ENCODE measurements at regions not wholly inside any gene's neighbourhood (a gene's known extent, or its start where the extent isn't known, plus 50 kb on each side); places are given as distances from the start of the nearest gene placed in this dataset.
"Not testable (repeated sequence)": the region's sequence is repeated elsewhere in the genome, so short reads cannot be mapped to it uniquely, and the experiment has no call there.

DNA sequence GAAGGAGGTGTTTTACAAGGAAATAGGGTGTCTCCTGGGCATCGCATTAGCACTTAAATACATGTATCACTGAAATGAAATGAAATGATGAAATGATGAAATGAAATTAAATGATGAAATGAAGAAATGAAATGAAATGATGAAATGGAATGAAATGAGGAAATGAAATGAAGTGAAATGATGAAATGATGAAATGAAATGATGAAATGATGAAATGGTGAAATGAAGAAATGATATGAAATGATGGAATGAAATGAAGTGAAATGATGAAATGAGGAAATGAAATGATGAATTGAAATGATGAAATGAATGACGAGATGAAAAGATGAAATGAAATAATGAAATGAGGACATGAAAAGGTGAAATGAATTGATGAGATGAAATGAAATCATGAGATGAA is 314.6 kb downstream of the TP53TG3F start:
- DNase-seq; H3K27ac ChIP-seq; H3K4me3 ChIP-seq; H3K36me3 ChIP-seq (replicated peaks in 1 of 2); intact Hi-C loops (cut with DNase I); H3K27me3 ChIP-seq; H3K4me1 ChIP-seq (replicated peaks in 1 of 2); H3K9me3 ChIP-seq (replicated peaks in 1 of 3): not testable (repeated sequence)
- 63 to 74% (median 73%) methylated on average over 2 of the region's 2 CpGs for WGBS, 4 donors

DNA sequence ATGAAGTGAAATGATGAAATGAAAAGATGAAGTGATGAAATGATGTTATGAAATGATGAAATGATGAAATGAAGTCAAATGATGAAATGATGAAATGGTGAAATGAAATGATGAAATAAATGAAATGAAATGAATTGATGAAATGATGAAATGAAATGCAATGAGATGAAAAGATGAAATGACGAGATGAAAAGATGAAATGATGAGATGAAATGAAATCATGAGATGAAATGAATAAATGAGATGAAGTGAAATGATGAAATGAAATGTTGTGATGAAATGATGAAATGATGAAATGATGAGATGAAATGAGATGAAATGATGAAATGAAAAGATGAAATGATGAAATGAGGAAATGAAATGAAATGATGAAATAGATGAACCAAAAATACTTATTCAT is 315.3 kb downstream of the TP53TG3F start:
- H3K27ac ChIP-seq; intact Hi-C loops (cut with DNase I); H3K27me3 ChIP-seq; H3K9me3 ChIP-seq (replicated peaks in 1 of 3); H3K4me1 ChIP-seq (replicated peaks in 1 of 2); DNase-seq; H3K36me3 ChIP-seq (replicated peaks in 1 of 2); H3K4me3 ChIP-seq: not testable (repeated sequence)
- WGBS, 4 donors: 56 to 67% (median 58%) methylated on average over 1 of the region's 1 CpG

- H3K4me3 ChIP-seq; DNase-seq; H3K36me3 ChIP-seq (replicated peaks in 1 of 2); intact Hi-C loops (cut with DNase I); H3K27ac ChIP-seq; H3K27me3 ChIP-seq; H3K4me1 ChIP-seq (replicated peaks in 1 of 2); H3K9me3 ChIP-seq (replicated peaks in 1 of 3): not testable (repeated sequence)
- WGBS, 4 donors: no CpG with 5 or more reads among the region's 16 CpGs
Observed at GRCh38 chr16:33816328-33816944, 357.0 kb downstream of the TP53TG3F start.

GRCh38 chr16:33824736-33825135 is 365.3 kb downstream of the TP53TG3F start:
- H3K4me1 ChIP-seq (replicated peaks in 1 of 2); H3K36me3 ChIP-seq (replicated peaks in 1 of 2); H3K27me3 ChIP-seq; H3K4me3 ChIP-seq; H3K27ac ChIP-seq; intact Hi-C loops (cut with DNase I); H3K9me3 ChIP-seq (replicated peaks in 1 of 3); DNase-seq: not testable (repeated sequence)
- 72 to 94% (median 77%) methylated on average over 1 to 11 of the region's 25 CpGs for WGBS, 4 donors

DNA sequence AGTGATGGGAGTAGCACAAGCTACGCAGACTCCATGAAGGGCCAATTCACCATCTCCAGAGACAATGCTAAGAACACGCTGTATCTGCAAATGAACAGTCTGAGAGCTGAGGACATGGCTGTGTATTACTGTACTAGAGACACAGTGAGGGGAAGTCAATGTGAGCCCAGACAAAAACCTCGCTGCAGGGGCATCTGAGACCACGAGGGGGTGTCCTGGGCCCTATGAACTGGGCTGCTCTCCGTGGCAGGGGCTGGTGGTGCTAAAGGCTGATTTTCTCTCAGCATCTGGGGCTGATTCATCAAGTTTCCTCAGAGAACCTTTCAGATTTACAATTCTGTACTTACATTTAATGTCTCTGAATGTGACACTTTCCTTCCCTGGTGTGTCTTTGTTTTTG is 368.1 kb downstream of the TP53TG3F start:
- H3K9me3 ChIP-seq (replicated peaks in 1 of 3); H3K4me1 ChIP-seq (replicated peaks in 1 of 2); intact Hi-C loops (cut with DNase I); H3K4me3 ChIP-seq; H3K27me3 ChIP-seq; H3K27ac ChIP-seq; H3K36me3 ChIP-seq (replicated peaks in 1 of 2); DNase-seq: not testable (repeated sequence)
- 60 to 75% (median 74%) methylated on average over 2 of the region's 5 CpGs; no CpG with 5 or more reads in 1 of the 4 donors for WGBS, 4 donors

- H3K4me3 ChIP-seq; H3K4me1 ChIP-seq (replicated peaks in 1 of 2); H3K36me3 ChIP-seq (replicated peaks in 1 of 2); H3K27ac ChIP-seq; DNase-seq; intact Hi-C loops (cut with DNase I); H3K9me3 ChIP-seq (replicated peaks in 1 of 3); H3K27me3 ChIP-seq: not testable (repeated sequence)
- WGBS, 4 donors: 40% methylated on average over 1 of the region's 3 CpGs; no CpG with 5 or more reads in 3 of the 4 donors
Observed at GRCh38 chr16:33839157-33839556, 379.7 kb downstream of the TP53TG3F start.

- H3K4me3 ChIP-seq; intact Hi-C loops (cut with DNase I); H3K36me3 ChIP-seq (replicated peaks in 1 of 2); H3K4me1 ChIP-seq (replicated peaks in 1 of 2); H3K9me3 ChIP-seq (replicated peaks in 1 of 3); H3K27ac ChIP-seq; H3K27me3 ChIP-seq: not testable (repeated sequence)
- DNase-seq: peak in 1 of 7 donors; percentile 1
- 28 to 32% methylated on average over 8 of the region's 10 CpGs; no CpG with 5 or more reads in 2 of the 4 donors for WGBS, 4 donors
Observed at GRCh38 chr16:33844533-33844932, 385.1 kb downstream of the TP53TG3F start.

Small RNA genes lying in the stretch of these regions (small RNA-seq; reads per million reads assigned to genes)
- gene AC136428.2 (0 reads per million in 2 donors), gene ENPP7P13 (0 reads per million in 2 donors)
